ENCODE measurements at regions not wholly inside any gene's neighbourhood (a gene's known extent, or its start where the extent isn't known, plus 50 kb on each side); places are given as distances from the start of the nearest gene placed in this dataset.

DNA sequence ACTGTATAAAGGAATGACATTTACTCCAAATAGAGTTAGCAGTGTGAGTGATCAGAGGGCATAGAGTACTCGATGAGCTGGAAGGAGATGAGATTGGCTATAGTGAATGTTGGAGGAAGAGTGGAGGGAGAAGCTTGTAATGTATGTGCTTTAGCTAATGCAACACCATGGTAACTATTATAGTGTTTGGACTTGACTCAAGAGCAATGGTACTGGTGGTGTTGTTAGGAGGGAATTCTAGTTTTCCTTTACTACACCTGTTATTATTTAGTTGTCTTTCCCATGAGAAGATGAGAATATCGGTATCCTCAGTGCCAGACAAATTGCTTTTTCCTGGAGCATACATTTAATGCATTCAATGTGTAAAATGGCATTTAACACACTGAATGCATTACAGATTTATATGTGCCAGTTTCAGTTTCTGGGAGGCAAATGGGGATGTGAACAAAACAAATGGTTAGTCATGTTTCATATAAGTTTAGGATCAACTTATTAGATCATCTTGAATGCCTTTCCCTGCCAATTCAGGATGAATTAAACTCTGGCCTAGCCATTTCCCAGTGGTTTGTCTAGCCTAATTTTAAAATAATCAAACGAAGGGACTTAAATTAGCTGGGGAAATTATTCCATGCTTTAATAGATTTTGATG is 291.1 kb upstream of the ADAMTS5 start:
- no peak for DNase-seq

GRCh38 chr21:27257226-27257625 is 290.3 kb upstream of the ADAMTS5 start:
- no peak for DNase-seq

- no peak for DNase-seq
Measured at GRCh38 chr21:27251752-27252151, 284.9 kb upstream of the ADAMTS5 start.

- DNase-seq = no peak
Measured at GRCh38 chr21:27250366-27250765, 283.5 kb upstream of the ADAMTS5 start.

DNA sequence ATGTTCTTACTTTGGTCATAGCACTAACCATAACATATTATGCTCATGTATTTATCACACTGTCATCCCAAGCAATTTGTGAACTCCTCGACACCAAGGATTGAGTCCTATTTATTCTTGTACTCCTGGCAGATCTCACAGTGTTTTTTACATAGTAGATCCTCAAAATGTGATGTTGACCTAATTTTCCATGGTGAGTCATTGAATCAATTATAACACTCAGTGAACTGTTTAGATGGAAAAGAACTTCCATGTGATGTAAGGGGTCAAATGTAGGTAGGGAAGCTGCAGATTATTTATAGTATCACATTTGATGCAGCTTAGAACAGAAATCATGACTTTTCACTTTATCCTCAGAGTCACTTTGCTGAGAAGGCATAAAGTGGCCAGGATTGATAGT is 281.9 kb upstream of the ADAMTS5 start:
- DNase-seq = no peak

- no peak for DNase-seq
Measured at GRCh38 chr21:27246741-27247140, 279.9 kb upstream of the ADAMTS5 start.

GRCh38 chr21:27244776-27245175 is 277.9 kb upstream of the ADAMTS5 start:
- DNase-seq = no peak

GRCh38 chr21:27244352-27244751 is 277.5 kb upstream of the ADAMTS5 start:
- DNase-seq = no peak

DNA sequence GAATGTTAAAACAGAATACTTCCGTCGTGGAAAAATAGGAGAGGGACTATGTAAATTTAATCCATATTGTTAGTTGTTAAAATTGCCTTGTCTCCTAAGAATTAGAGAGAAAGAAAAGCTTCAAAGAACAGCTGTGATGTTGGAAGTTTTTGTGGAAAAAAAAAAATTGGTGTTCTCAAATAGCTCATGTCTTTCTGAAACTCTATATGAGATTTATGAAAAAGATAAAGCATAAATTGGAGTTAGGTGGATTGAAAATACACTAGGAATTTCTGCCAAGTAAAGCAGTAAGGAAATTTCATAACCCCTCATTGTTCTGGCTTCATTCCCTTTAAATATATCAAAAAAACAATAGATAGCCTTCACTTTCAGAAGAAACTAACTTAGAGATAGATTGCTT is 274.0 kb upstream of the ADAMTS5 start:
- no peak for DNase-seq

- no peak for DNase-seq
Measured at GRCh38 chr21:27233514-27234115, 266.7 kb upstream of the ADAMTS5 start.

DNA sequence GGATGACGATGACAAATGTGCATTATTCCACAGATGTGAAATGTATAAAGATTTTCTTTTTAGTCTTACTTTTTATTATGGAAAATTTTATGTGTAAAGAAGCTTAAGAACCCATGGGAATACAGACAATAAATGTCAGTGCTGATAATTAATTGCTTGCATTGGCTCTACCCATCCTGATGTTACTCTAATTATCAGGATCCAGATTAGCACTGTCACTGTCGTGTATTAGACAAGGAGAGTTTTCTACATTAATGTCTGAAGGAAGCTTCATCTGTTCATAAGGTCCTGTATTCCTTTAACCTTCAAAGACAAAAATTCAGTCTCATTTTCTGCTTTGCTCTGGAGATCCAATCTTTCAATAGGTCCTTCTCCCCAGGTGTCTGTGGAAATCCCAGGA is 259.1 kb upstream of the ADAMTS5 start:
- DNase-seq = no peak

- no peak for DNase-seq
Measured at GRCh38 chr21:27225151-27225550, 258.3 kb upstream of the ADAMTS5 start.

DNA sequence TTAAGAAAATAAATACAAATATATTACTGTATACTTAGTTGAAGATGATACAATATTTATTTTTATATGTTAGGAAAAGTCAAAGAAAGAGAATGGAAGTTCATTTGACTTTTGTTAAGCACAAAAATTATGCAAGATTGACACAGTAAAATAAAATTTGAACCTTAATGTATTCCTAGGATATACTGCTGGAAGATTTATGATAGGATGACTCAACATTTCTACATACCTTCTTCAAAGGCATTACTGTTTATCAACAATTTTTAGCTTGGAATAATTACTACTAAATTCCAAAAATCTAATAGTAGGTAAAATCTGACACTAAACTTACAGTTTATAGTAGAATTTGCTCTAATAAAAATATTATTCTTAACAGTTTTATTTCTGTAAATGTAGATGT is 257.3 kb upstream of the ADAMTS5 start:
- no peak for DNase-seq

GRCh38 chr21:27221077-27221476 is 254.2 kb upstream of the ADAMTS5 start:
- DNase-seq = no peak

GRCh38 chr21:27220416-27220815 is 253.5 kb upstream of the ADAMTS5 start:
- DNase-seq = no peak

DNA sequence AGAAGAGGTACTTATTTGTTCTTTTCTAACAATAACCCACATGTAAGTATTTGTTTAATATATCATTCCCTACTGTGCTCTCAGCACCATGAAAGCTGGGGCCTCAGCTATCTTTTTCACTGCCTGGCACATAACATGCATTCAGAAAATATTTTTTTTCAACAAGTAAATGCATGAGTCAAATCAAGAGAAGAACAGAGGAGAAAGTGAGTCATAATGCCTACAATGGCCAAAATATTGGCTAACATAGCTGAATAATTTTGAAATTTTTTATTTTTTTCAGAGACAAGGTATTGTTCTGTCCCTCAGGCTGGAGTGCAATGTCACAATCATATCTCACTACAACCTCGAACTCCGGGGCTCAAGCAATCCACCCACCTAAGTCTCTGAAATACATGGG is 252.2 kb upstream of the ADAMTS5 start:
- no peak for DNase-seq

DNA sequence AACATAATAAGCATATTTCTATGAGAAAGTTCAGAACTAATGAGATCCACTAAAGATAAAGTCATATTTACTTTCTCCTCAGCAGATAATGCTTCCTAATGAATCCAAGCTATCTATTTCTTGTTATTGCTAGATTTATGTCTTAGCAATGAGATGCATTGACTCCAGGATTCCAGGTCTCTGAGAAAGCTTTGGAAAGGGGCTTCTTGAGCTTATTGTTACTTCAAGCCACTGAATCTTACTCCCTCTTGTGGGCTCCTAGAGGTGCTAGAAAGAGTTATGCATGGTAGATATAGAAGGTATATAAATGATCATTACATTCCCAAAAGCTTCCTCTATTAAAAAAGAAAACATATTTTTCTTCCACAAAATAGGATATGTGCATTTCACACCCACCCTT is 246.4 kb upstream of the ADAMTS5 start:
- no peak for DNase-seq

GRCh38 chr21:27212441-27212840 is 245.6 kb upstream of the ADAMTS5 start:
- DNase-seq = no peak

GRCh38 chr21:27209546-27209945 is 242.7 kb upstream of the ADAMTS5 start:
- DNase-seq = no peak

DNA sequence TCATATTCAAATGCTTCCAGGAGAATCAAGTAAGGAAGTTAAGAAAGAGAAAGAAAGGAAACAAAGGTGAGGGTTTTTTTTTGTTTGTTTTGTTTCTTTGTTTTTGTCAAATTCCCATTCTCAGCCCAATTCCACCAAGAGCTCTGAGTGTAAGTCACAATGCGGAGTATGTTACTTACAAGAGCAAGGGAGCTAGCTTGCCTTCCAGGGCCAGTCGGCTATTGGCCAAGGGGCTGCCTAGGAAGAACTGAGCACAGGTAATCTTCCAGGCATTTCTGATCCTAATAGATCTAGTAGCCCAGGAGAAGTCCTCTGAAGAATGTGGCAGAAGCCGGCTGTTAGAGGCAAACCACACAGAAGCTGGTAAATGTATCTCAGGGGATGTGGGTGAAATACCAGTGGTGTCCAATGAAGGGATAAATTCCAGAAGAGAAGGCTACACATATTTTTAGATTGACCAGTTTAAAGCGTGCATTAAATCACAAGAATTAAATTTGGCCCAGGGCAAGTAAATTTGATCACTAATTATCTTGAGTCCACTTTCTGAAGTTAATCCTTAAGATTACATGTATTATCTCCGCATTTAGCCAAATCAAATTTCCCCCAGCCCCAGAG is 239.6 kb upstream of the ADAMTS5 start:
- DNase-seq = no peak

- no peak for DNase-seq
Measured at GRCh38 chr21:27202301-27202700, 235.4 kb upstream of the ADAMTS5 start.

GRCh38 chr21:27201197-27201596 is 234.3 kb upstream of the ADAMTS5 start:
- no peak for DNase-seq

- DNase-seq = no peak
Measured at GRCh38 chr21:27196651-27197050, 229.8 kb upstream of the ADAMTS5 start.

GRCh38 chr21:27192281-27192949 is 225.5 kb upstream of the ADAMTS5 start:
- DNase-seq = no peak
